ENCODE measurements at regions not wholly inside any gene's neighbourhood (a gene's known extent, or its start where the extent isn't known, plus 50 kb on each side); places are given as distances from the start of the nearest gene placed in this dataset.

- DNase-seq (ENCODE audit: low read depth): no peak
- TF ChIP-seq CTCF (IDR thresholded peaks at IDR 0.05; ENCODE audit: insufficient read depth, low read depth, low read length, missing control alignments): no peak
- H3K4me3 ChIP-seq (ENCODE audit: low read depth, low read length): no peak overlapping the region
Measured at GRCh38 chr2:120885749-120886148, 150.1 kb downstream of the GLI2 start.

- TF ChIP-seq CTCF (IDR thresholded peaks at IDR 0.05; ENCODE audit: insufficient read depth, low read depth, low read length, missing control alignments): no peak
- no peak for DNase-seq (ENCODE audit: low read depth)
Measured at GRCh38 chr2:120886534-120887319, 151.1 kb downstream of the GLI2 start.

GRCh38 chr2:120887320-120887697 is 151.6 kb downstream of the GLI2 start:
- no peak for DNase-seq (ENCODE audit: low read depth)
- no peak overlapping the region for H3K4me3 ChIP-seq (ENCODE audit: low read depth, low read length)
- TF ChIP-seq CTCF (IDR thresholded peaks at IDR 0.05; ENCODE audit: insufficient read depth, low read depth, low read length, missing control alignments): no peak

More at GRCh38 chr2:120886534-120887319, 151.1 kb downstream of the GLI2 start:
- no peak overlapping the region for H3K4me3 ChIP-seq (ENCODE audit: low read depth, low read length)

GRCh38 chr2:120887741-120888231 is 152.1 kb downstream of the GLI2 start:
- TF ChIP-seq CTCF (IDR thresholded peaks at IDR 0.05; ENCODE audit: insufficient read depth, low read depth, low read length, missing control alignments): no peak
- no peak overlapping the region for H3K4me3 ChIP-seq (ENCODE audit: low read depth, low read length)
- no peak for DNase-seq (ENCODE audit: low read depth)

GRCh38 chr2:120888851-120889250 is 153.2 kb downstream of the GLI2 start:
- TF ChIP-seq CTCF (IDR thresholded peaks at IDR 0.05; ENCODE audit: insufficient read depth, low read depth, low read length, missing control alignments): no peak
- no peak for DNase-seq (ENCODE audit: low read depth)
- H3K4me3 ChIP-seq (ENCODE audit: low read depth, low read length): no peak overlapping the region

- no peak overlapping the region for H3K4me3 ChIP-seq (ENCODE audit: low read depth, low read length)
- no peak for TF ChIP-seq CTCF (IDR thresholded peaks at IDR 0.05; ENCODE audit: insufficient read depth, low read depth, low read length, missing control alignments)
- DNase-seq (ENCODE audit: low read depth): no peak
Measured at GRCh38 chr2:120889936-120890335, 154.3 kb downstream of the GLI2 start.
